Activated CD4-positive, alpha-beta T cell treated with anti-CD3 and anti-CD28 coated beads, Interleukin-2, amount 10 ng/mL, durations not matched to agents 24 days and 14 days (primary cell): ENCODE measurements at regions not wholly inside any gene's neighbourhood (a gene's known extent, or its start where the extent isn't known, plus 50 kb on each side); places are given as distances from the start of the nearest gene placed in this dataset.

Experiments
- DNase-seq: peaks from one replicate; pipeline ENCODE4 v3.0.0; 2022
- H3K27ac Mint-ChIP-seq: one replicate; pipeline ENCODE4 v1.8.0; 2022; ENCODE audit warnings: mild to moderate bottlenecking, mixed read lengths
- H3K27me3 Mint-ChIP-seq: one replicate; pipeline ENCODE4 v1.8.0; 2022; ENCODE audit warnings: mixed read lengths
- H3K36me3 Mint-ChIP-seq: one replicate; pipeline ENCODE4 v1.8.0; 2022; ENCODE audit warnings: low read depth, mild to moderate bottlenecking, mixed read lengths
- H3K4me1 Mint-ChIP-seq: one replicate; pipeline ENCODE4 v1.8.0; 2021; ENCODE audit warnings: mixed read lengths
- H3K4me3 Mint-ChIP-seq: one replicate; pipeline ENCODE4 v1.8.0; 2022; ENCODE audit warnings: mild to moderate bottlenecking, moderate library complexity, mixed read lengths
- H3K9me3 Mint-ChIP-seq: one replicate; pipeline ENCODE4 v1.8.0; 2021; ENCODE audit warnings: mixed read lengths
- intact Hi-C: fragments of 100-400 bp; cut with micrococcal nuclease; formaldehyde crosslinking; loops from one replicate; pipeline ENCODE4 v1.15.1; 2023

GRCh38 chr15:29477256-29477655, 207.6 kb upstream of the NSMCE3 start:
- Mint-ChIP-seq H3K36me3 (no peaks in the 10 kb centered on the region), H3K4me3 (no peak overlapping the region), H3K9me3 (no peaks in the 10 kb centered on the region), H3K27me3 (no peaks in the 10 kb centered on the region), H3K4me1 (no peaks in the 10 kb centered on the region), H3K27ac (no peak overlapping the region)
- intact Hi-C loops, result no loop called here
- DNase-seq, result no peak

GRCh38 chr15:29476503-29477080, 207.0 kb upstream of the NSMCE3 start:
- DNase-seq, result no peak
- intact Hi-C loops, result no loop called here
- H3K27ac Mint-ChIP-seq, result no peak overlapping the region
- no peaks in the 10 kb centered on the region for H3K36me3 Mint-ChIP-seq
- H3K9me3 Mint-ChIP-seq, result no peaks in the 10 kb centered on the region
- no peak overlapping the region for H3K4me3 Mint-ChIP-seq
- H3K27me3 Mint-ChIP-seq, result no peaks in the 10 kb centered on the region
- H3K4me1 Mint-ChIP-seq, result no peaks in the 10 kb centered on the region

- Mint-ChIP-seq H3K27me3 (no peaks in the 10 kb centered on the region), H3K4me3 (no peak overlapping the region), H3K36me3 (no peaks in the 10 kb centered on the region), H3K27ac (no peak overlapping the region), H3K9me3 (no peaks in the 10 kb centered on the region), H3K4me1 (no peaks in the 10 kb centered on the region)
- intact Hi-C loops, result no loop called here
- DNase-seq, result no peak
These were observed 205.5 kb upstream of the NSMCE3 start for GRCh38 chr15:29475096-29475495.

GRCh38 chr15:29473621-29474105, 204.0 kb upstream of the NSMCE3 start:
- Mint-ChIP-seq H3K4me1 (no peaks in the 10 kb centered on the region), H3K27me3 (no peaks in the 10 kb centered on the region), H3K36me3 (no peaks in the 10 kb centered on the region), H3K9me3 (no peaks in the 10 kb centered on the region), H3K27ac (no peak overlapping the region), H3K4me3 (no peak overlapping the region)
- no peak for DNase-seq
- intact Hi-C loops, result no loop called here

GRCh38 chr15:29472901-29473445, 203.4 kb upstream of the NSMCE3 start:
- Mint-ChIP-seq H3K27ac (no peak overlapping the region), H3K36me3 (no peaks in the 10 kb centered on the region), H3K4me1 (no peaks in the 10 kb centered on the region), H3K9me3 (no peaks in the 10 kb centered on the region), H3K27me3 (no peaks in the 10 kb centered on the region), H3K4me3 (no peak overlapping the region)
- no peak for DNase-seq
- intact Hi-C loops, result no loop called here

- H3K36me3 Mint-ChIP-seq, result no peaks in the 10 kb centered on the region
- no peaks in the 10 kb centered on the region for H3K9me3 Mint-ChIP-seq
- H3K27ac Mint-ChIP-seq, result no peak overlapping the region
- intact Hi-C loops, result no loop called here
- H3K27me3 Mint-ChIP-seq, result no peaks in the 10 kb centered on the region
- DNase-seq, result no peak
- H3K4me1 Mint-ChIP-seq, result no peaks in the 10 kb centered on the region
- no peak overlapping the region for H3K4me3 Mint-ChIP-seq
These were observed 202.1 kb upstream of the NSMCE3 start for GRCh38 chr15:29471757-29472156.

- DNase-seq, result no peak
- Mint-ChIP-seq H3K4me3 (no peak overlapping the region), H3K9me3 (no peaks in the 10 kb centered on the region), H3K4me1 (no peaks in the 10 kb centered on the region), H3K27me3 (no peaks in the 10 kb centered on the region), H3K27ac (no peak overlapping the region), H3K36me3 (no peaks in the 10 kb centered on the region)
- intact Hi-C loops, result no loop called here
These were observed 201.7 kb upstream of the NSMCE3 start for GRCh38 chr15:29471306-29471705.

GRCh38 chr15:29470794-29471193, 201.2 kb upstream of the NSMCE3 start:
- no peaks in the 10 kb centered on the region for H3K27me3 Mint-ChIP-seq
- no peak overlapping the region for H3K27ac Mint-ChIP-seq
- H3K4me3 Mint-ChIP-seq, result no peak overlapping the region
- H3K36me3 Mint-ChIP-seq, result no peaks in the 10 kb centered on the region
- no peaks in the 10 kb centered on the region for H3K4me1 Mint-ChIP-seq
- intact Hi-C loops, result no loop called here
- no peaks in the 10 kb centered on the region for H3K9me3 Mint-ChIP-seq
- no peak for DNase-seq

GRCh38 chr15:29470311-29470710, 200.7 kb upstream of the NSMCE3 start:
- Mint-ChIP-seq H3K9me3 (no peaks in the 10 kb centered on the region), H3K27ac (no peak overlapping the region), H3K4me3 (no peak overlapping the region), H3K4me1 (no peaks in the 10 kb centered on the region), H3K36me3 (no peaks in the 10 kb centered on the region), H3K27me3 (no peaks in the 10 kb centered on the region)
- intact Hi-C loops, result no loop called here
- DNase-seq, result no peak

GRCh38 chr15:29468899-29469298, 199.3 kb upstream of the NSMCE3 start:
- no peaks in the 10 kb centered on the region for H3K9me3 Mint-ChIP-seq
- DNase-seq, result no peak
- intact Hi-C loops, result no loop called here
- no peaks in the 10 kb centered on the region for H3K36me3 Mint-ChIP-seq
- H3K27me3 Mint-ChIP-seq, result no peaks in the 10 kb centered on the region
- H3K4me3 Mint-ChIP-seq, result no peak overlapping the region
- no peaks in the 10 kb centered on the region for H3K4me1 Mint-ChIP-seq
- H3K27ac Mint-ChIP-seq, result no peak overlapping the region

- intact Hi-C loops, result no loop called here
- no peak overlapping the region for H3K4me3 Mint-ChIP-seq
- no peak overlapping the region for H3K27ac Mint-ChIP-seq
- DNase-seq, result no peak
- no peaks in the 10 kb centered on the region for H3K36me3 Mint-ChIP-seq
- H3K4me1 Mint-ChIP-seq, result no peaks in the 10 kb centered on the region
- no peaks in the 10 kb centered on the region for H3K27me3 Mint-ChIP-seq
- no peaks in the 10 kb centered on the region for H3K9me3 Mint-ChIP-seq
These were observed 197.5 kb upstream of the NSMCE3 start for GRCh38 chr15:29467091-29467490.

- DNase-seq, result no peak
- no peak overlapping the region for H3K27ac Mint-ChIP-seq
- no peak overlapping the region for H3K4me3 Mint-ChIP-seq
- H3K27me3 Mint-ChIP-seq, result no peaks in the 10 kb centered on the region
- intact Hi-C loops, result no loop called here
- no peaks in the 10 kb centered on the region for H3K9me3 Mint-ChIP-seq
- no peaks in the 10 kb centered on the region for H3K4me1 Mint-ChIP-seq
- H3K36me3 Mint-ChIP-seq, result no peaks in the 10 kb centered on the region
These were observed 196.7 kb upstream of the NSMCE3 start for GRCh38 chr15:29466292-29466691.

- Mint-ChIP-seq H3K9me3 (no peaks in the 10 kb centered on the region), H3K36me3 (no peaks in the 10 kb centered on the region), H3K4me3 (no peak overlapping the region), H3K4me1 (no peaks in the 10 kb centered on the region), H3K27me3 (no peaks in the 10 kb centered on the region), H3K27ac (no peak overlapping the region)
- intact Hi-C loops, result no loop called here
- DNase-seq, result no peak
These were observed 196.2 kb upstream of the NSMCE3 start for GRCh38 chr15:29465816-29466215.

GRCh38 chr15:29465196-29465595, 195.6 kb upstream of the NSMCE3 start:
- H3K4me3 Mint-ChIP-seq, result no peak overlapping the region
- H3K9me3 Mint-ChIP-seq, result no peaks in the 10 kb centered on the region
- no peaks in the 10 kb centered on the region for H3K27me3 Mint-ChIP-seq
- DNase-seq, result no peak
- H3K27ac Mint-ChIP-seq, result no peak overlapping the region
- intact Hi-C loops, result no loop called here
- no peaks in the 10 kb centered on the region for H3K36me3 Mint-ChIP-seq
- no peaks in the 10 kb centered on the region for H3K4me1 Mint-ChIP-seq

- Mint-ChIP-seq H3K4me3 (no peak overlapping the region), H3K4me1 (no peaks in the 10 kb centered on the region), H3K27me3 (no peaks in the 10 kb centered on the region), H3K36me3 (no peaks in the 10 kb centered on the region), H3K27ac (no peak overlapping the region), H3K9me3 (no peaks in the 10 kb centered on the region)
- intact Hi-C loops, result no loop called here
- no peak for DNase-seq
These were observed 192.3 kb upstream of the NSMCE3 start for GRCh38 chr15:29461877-29462276.
